ENCODE measurements at regions not wholly inside any gene's neighbourhood (a gene's known extent, or its start where the extent isn't known, plus 50 kb on each side); places are given as distances from the start of the nearest gene placed in this dataset.

- no peak for TF ChIP-seq CTCF (IDR thresholded peaks at IDR 0.05)
- TF ChIP-seq POLR2A (IDR thresholded peaks at IDR 0.05; ENCODE audit: low read depth): no peak
Measured at GRCh38 chr3:190222360-190222759, 99.9 kb downstream of the CLDN1 start.
